HEK293 (cell line): ENCODE measurements at regions not wholly inside any gene's neighbourhood (a gene's known extent, or its start where the extent isn't known, plus 50 kb on each side); places are given as distances from the start of the nearest gene placed in this dataset.

ENCODE experiments used
- CTCF ChIA-PET: fragments of 350-600 bp; formaldehyde crosslinking; extraction: SDS; loops from one replicate; lab custom pipeline; 2021; ENCODE audit warnings: antibody characterized with exemption; lab: Yijun Ruan, JAX
- POLR2A ChIA-PET: fragments of 300-600 bp; formaldehyde crosslinking; extraction: SDS; loops from one replicate; lab custom pipeline; 2020; ENCODE audit warnings: antibody characterized with exemption, inconsistent platforms; lab: Yijun Ruan, JAX
- H3K27ac ChIP-seq: fragments of 200-500 bp; sonication (Bioruptor generic); 2 replicates; pipeline ENCODE4 v1.5.1; 2014; ENCODE audit warnings: low read depth, low read length, control low read depth, inconsistent platforms; ENCODE audit errors: extremely low read depth
- H3K36me3 ChIP-seq, 2 experiments: fragments of 200-500 bp in 1 of 2; sonication (Bioruptor generic) in 1 of 2; 1 replicate in 1 of 2; 2 replicates in 1 of 2; pipeline ENCODE4 v1.5.1; 2014 to 2017; ENCODE audit warnings: inconsistent platforms in 2 of 2, low read length in 2 of 2; ENCODE audit not compliant: control insufficient read depth in 2 of 2, insufficient read depth in 1 of 2
- H3K4me1 ChIP-seq: fragments of 200-500 bp; sonication (Bioruptor generic); 2 replicates; pipeline ENCODE4 v1.5.1; 2014; ENCODE audit warnings: mild to moderate bottlenecking, low read length, inconsistent platforms; ENCODE audit not compliant: control insufficient read depth, insufficient read depth
- H3K4me3 ChIP-seq: 2 replicates; pipeline ENCODE4 v1.5.1; 2011; ENCODE audit warnings: low read depth, mild to moderate bottlenecking, control low read depth, low read length, moderate library complexity
- H3K9me3 ChIP-seq: fragments of 200-500 bp; sonication (Bioruptor generic); 2 replicates; pipeline ENCODE4 v1.5.1; 2014; ENCODE audit warnings: low read depth, low read length, inconsistent platforms; ENCODE audit not compliant: control insufficient read depth, insufficient read depth
- KLF10 ChIP-seq: fragments of 450-650 bp; IDR thresholded peaks from 2 replicates; pipeline ENCODE4 v1.5.1; 2018; ENCODE audit warnings: missing biosample characterization, mild to moderate bottlenecking, missing genetic modification characterization
- REPIN1 ChIP-seq: fragments of 450-650 bp; formaldehyde crosslinking; IDR thresholded peaks from 2 replicates; pipeline ENCODE4 v1.5.1; 2017; ENCODE audit warnings: missing biosample characterization, missing genetic modification characterization, low read depth
- YY1 ChIP-seq: fragments of 450-650 bp; formaldehyde crosslinking; IDR thresholded peaks from 2 replicates; pipeline ENCODE4 v1.5.1; 2018; ENCODE audit warnings: missing biosample characterization, missing genetic modification characterization
- ZNF10 ChIP-seq: fragments of 450-650 bp; formaldehyde crosslinking; IDR thresholded peaks from 2 replicates; pipeline ENCODE4 v1.5.1; 2017; ENCODE audit warnings: missing biosample characterization, missing genetic modification characterization
- ZNF121 ChIP-seq: fragments of 450-650 bp; formaldehyde crosslinking; IDR thresholded peaks from 2 replicates; pipeline ENCODE4 v1.5.1; 2016; ENCODE audit warnings: missing biosample characterization, missing genetic modification characterization
- ZNF155 ChIP-seq: fragments of 450-650 bp; formaldehyde crosslinking; IDR thresholded peaks from 2 replicates; pipeline ENCODE4 v1.5.1; 2016; ENCODE audit warnings: missing biosample characterization, missing genetic modification characterization
- ZNF174 ChIP-seq: fragments of 450-650 bp; formaldehyde crosslinking; IDR thresholded peaks from 2 replicates; pipeline ENCODE4 v1.5.0; 2017; ENCODE audit warnings: missing biosample characterization, mild to moderate bottlenecking, missing genetic modification characterization
- ZNF184 ChIP-seq: fragments of 450-650 bp; IDR thresholded peaks from 2 replicates; pipeline ENCODE4 v1.5.1; 2018; ENCODE audit warnings: missing biosample characterization, mild to moderate bottlenecking, missing genetic modification characterization
- ZNF2 ChIP-seq: fragments of 450-650 bp; formaldehyde crosslinking; IDR thresholded peaks from 2 replicates; pipeline ENCODE4 v1.5.1; 2016; ENCODE audit warnings: missing biosample characterization, missing genetic modification characterization
- ZNF24 ChIP-seq: fragments of 450-650 bp; formaldehyde crosslinking; IDR thresholded peaks from 2 replicates; pipeline ENCODE4 v1.5.1; 2016; ENCODE audit warnings: missing biosample characterization, missing genetic modification characterization
- ZNF274 ChIP-seq, 2 experiments: fragments of 200-500 bp in 1 of 2; fragments of 450-650 bp in 1 of 2; sonication (Bioruptor generic) in 1 of 2; formaldehyde crosslinking in 1 of 2; IDR thresholded peaks; 2 replicates each; pipeline versions ENCODE4 v1.5.1 to v1.6.1; 2014 to 2016; ENCODE audit warnings: borderline replicate concordance in 1 of 2, inconsistent platforms in 1 of 2, low read length in 1 of 2, missing biosample characterization in 1 of 2, missing genetic modification characterization in 1 of 2
- ZNF311 ChIP-seq: fragments of 450-650 bp; formaldehyde crosslinking; IDR thresholded peaks from 2 replicates; pipeline ENCODE4 v1.5.1; 2017; ENCODE audit warnings: missing biosample characterization, missing genetic modification characterization, borderline replicate concordance
- ZNF423 ChIP-seq: fragments of 450-650 bp; formaldehyde crosslinking; IDR thresholded peaks from 2 replicates; pipeline ENCODE4 v1.5.1; 2016; ENCODE audit warnings: missing biosample characterization, missing genetic modification characterization
- ZNF549 ChIP-seq: fragments of 450-650 bp; IDR thresholded peaks from 2 replicates; pipeline ENCODE4 v1.5.1; 2018; ENCODE audit warnings: missing biosample characterization, missing genetic modification characterization, mild to moderate bottlenecking, inconsistent platforms, moderate library complexity
- ZNF747 ChIP-seq: fragments of 450-650 bp; formaldehyde crosslinking; IDR thresholded peaks from 2 replicates; pipeline ENCODE4 v1.5.1; 2016; ENCODE audit warnings: missing biosample characterization, missing genetic modification characterization
- ZNF777 ChIP-seq: fragments of 450-650 bp; formaldehyde crosslinking; IDR thresholded peaks from 2 replicates; pipeline ENCODE4 v1.5.1; 2017; ENCODE audit warnings: missing biosample characterization, missing genetic modification characterization, borderline replicate concordance
- ZSCAN30 ChIP-seq: fragments of 450-650 bp; IDR thresholded peaks from 2 replicates; pipeline ENCODE4 v1.5.1; 2018; ENCODE audit warnings: missing biosample characterization, mild to moderate bottlenecking, missing genetic modification characterization, moderate library complexity
- TF ChIP-seq, protein P1 (sequence below): fragments of 450-650 bp; formaldehyde crosslinking; IDR thresholded peaks from 2 replicates; pipeline ENCODE4 v1.5.1; 2016; ENCODE audit warnings: missing biosample characterization, missing genetic modification characterization
- TF ChIP-seq, protein P2 (sequence below): fragments of 450-650 bp; formaldehyde crosslinking; IDR thresholded peaks from 2 replicates; pipeline ENCODE4 v1.5.1; 2017; ENCODE audit warnings: missing biosample characterization, missing genetic modification characterization
- TF ChIP-seq, protein P3 (sequence below): fragments of 450-650 bp; formaldehyde crosslinking; IDR thresholded peaks from 2 replicates; pipeline ENCODE4 v1.5.1; 2016; ENCODE audit warnings: missing biosample characterization, missing genetic modification characterization, low read depth
- TF ChIP-seq, protein P4 (sequence below): fragments of 450-650 bp; formaldehyde crosslinking; IDR thresholded peaks from 2 replicates; pipeline ENCODE4 v1.5.1; 2016; ENCODE audit warnings: missing biosample characterization, missing genetic modification characterization, low read depth

DNA sequence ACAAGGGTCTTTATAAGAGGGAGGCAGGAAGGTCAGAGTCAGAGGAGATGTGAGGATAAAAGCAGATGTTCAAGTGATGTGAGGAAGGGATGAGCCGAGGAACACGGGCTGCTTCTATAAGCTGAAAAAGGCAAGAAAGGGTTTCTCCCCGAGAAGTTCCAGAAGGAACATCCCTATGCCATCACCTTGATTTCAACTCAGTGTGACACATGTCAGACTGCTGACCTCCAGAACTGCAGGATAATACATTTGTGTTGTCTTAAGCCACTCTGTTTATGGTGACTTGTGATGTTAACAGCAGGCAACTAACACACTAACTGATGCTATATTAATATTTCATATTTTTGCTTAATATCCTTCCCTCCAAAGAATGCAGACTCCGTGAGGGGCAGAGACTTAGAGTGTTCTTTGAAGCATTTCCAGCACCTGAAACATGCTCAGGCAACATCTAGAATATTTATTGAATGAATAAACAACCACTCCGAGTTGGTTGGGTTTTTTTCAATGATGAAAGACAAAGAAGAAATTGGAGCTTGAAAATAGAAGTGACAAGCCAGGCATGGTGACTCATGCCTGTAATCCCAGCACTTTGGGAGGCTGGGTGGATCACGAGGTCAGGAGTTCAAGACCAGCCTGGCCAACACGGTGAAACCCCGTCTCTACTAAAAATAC lies 77.6 kb upstream of the ADRA1B start:
- CTCF ChIA-PET, result interaction anchor here (0.5 to 0.6 kb wide), 2 partner anchors 67 to 439 kb away, joined by 3 read pairs; no protein-coding TSS in a partner anchor
- Histone ChIP-seq H3K4me1 (no peaks in the 10 kb centered on the region), H3K4me3 (no peak overlapping the region), H3K27ac (no peak overlapping the region), H3K9me3 (no peaks in the 10 kb centered on the region), H3K36me3 (no peaks in the 10 kb centered on the region)
- POLR2A ChIA-PET, result no interaction called here
- TF ChIP-seq ZNF311 (no peak), ZNF24 (tag by site-specific recombination) (no peak), YY1 (tag by site-specific recombination) (no peak), ZNF184 (tag by site-specific recombination) (no peak), REPIN1 (tag by site-specific recombination) (no peak), ZNF423 (tag by site-specific recombination) (no peak), ZNF747 (tag by site-specific recombination) (no peak), KLF10 (no peak), ZNF549 (no peak), ZNF2 (tag by site-specific recombination) (no peak), ZSCAN30 (tag by site-specific recombination) (no peak), ZNF155 (tag by site-specific recombination) (no peak), ZNF777 (tag by site-specific recombination) (no peak), ZNF10 (no peak), ZNF274 (IDR thresholded peaks at IDR 0.05; ENCODE audit: low read length) (no peak), ZNF274 (tag by site-specific recombination; IDR thresholded peaks at IDR 0.05; ENCODE audit: borderline replicate concordance) (no peak)
- TF ChIP-seq, protein P1, sequence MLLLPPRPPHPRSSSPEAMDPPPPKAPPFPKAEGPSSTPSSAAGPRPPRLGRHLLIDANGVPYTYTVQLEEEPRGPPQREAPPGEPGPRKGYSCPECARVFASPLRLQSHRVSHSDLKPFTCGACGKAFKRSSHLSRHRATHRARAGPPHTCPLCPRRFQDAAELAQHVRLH (tag by site-specific recombination), result no peak
- TF ChIP-seq, protein P2, sequence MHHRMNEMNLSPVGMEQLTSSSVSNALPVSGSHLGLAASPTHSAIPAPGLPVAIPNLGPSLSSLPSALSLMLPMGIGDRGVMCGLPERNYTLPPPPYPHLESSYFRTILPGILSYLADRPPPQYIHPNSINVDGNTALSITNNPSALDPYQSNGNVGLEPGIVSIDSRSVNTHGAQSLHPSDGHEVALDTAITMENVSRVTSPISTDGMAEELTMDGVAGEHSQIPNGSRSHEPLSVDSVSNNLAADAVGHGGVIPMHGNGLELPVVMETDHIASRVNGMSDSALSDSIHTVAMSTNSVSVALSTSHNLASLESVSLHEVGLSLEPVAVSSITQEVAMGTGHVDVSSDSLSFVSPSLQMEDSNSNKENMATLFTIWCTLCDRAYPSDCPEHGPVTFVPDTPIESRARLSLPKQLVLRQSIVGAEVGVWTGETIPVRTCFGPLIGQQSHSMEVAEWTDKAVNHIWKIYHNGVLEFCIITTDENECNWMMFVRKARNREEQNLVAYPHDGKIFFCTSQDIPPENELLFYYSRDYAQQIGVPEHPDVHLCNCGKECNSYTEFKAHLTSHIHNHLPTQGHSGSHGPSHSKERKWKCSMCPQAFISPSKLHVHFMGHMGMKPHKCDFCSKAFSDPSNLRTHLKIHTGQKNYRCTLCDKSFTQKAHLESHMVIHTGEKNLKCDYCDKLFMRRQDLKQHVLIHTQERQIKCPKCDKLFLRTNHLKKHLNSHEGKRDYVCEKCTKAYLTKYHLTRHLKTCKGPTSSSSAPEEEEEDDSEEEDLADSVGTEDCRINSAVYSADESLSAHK (tag by site-specific recombination), result no peak

DNA sequence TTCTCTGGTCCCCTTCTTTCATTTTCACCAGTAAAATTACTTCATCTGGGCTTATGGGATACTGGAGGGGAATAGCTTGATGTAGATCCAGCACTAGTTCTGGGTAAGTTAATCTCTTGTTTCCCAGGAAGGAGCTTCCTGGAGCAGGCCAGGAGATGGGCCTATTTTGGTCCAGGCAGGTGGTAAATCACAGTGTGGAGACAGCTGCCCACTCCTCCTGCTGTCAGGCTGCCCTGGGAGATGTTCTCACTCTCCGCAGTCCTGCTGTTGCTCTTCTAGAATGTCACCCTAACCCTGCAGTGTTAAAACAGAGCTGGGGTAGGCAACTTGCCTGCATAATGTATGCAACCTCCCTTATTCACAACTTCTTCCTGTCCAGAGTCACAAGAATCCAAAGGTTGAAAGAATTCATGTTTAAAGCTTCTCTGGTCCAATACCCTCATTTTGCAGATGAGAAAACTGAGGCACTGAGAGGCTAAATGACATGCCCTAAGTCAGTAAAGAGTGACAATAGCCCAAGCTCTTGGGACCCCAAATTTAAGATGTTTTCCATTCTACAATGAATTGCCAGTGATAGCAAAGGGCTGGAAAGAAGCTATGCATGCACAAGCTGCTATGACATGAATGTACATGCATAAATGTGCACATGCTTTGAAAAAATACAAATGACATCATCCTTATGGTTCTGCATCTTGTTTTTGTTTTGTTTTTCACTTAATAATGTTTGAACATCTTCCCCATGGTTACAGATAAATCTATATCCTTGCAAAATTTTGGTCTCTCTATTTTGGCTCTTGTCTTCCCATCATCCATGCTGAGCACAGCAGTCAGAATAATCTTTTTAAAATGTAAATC lies 71.8 kb upstream of the ADRA1B start:
- H3K9me3 ChIP-seq, result no peaks in the 10 kb centered on the region
- H3K27ac ChIP-seq, result no peak overlapping the region
- no peaks in the 10 kb centered on the region for H3K4me1 ChIP-seq
- TF ChIP-seq, protein P3, sequence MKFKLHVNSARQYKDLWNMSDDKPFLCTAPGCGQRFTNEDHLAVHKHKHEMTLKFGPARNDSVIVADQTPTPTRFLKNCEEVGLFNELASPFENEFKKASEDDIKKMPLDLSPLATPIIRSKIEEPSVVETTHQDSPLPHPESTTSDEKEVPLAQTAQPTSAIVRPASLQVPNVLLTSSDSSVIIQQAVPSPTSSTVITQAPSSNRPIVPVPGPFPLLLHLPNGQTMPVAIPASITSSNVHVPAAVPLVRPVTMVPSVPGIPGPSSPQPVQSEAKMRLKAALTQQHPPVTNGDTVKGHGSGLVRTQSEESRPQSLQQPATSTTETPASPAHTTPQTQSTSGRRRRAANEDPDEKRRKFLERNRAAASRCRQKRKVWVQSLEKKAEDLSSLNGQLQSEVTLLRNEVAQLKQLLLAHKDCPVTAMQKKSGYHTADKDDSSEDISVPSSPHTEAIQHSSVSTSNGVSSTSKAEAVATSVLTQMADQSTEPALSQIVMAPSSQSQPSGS (tag by site-specific recombination), result peak; percentile 50; the same call in 1 of the 2 replicates
- TF ChIP-seq, protein P4, sequence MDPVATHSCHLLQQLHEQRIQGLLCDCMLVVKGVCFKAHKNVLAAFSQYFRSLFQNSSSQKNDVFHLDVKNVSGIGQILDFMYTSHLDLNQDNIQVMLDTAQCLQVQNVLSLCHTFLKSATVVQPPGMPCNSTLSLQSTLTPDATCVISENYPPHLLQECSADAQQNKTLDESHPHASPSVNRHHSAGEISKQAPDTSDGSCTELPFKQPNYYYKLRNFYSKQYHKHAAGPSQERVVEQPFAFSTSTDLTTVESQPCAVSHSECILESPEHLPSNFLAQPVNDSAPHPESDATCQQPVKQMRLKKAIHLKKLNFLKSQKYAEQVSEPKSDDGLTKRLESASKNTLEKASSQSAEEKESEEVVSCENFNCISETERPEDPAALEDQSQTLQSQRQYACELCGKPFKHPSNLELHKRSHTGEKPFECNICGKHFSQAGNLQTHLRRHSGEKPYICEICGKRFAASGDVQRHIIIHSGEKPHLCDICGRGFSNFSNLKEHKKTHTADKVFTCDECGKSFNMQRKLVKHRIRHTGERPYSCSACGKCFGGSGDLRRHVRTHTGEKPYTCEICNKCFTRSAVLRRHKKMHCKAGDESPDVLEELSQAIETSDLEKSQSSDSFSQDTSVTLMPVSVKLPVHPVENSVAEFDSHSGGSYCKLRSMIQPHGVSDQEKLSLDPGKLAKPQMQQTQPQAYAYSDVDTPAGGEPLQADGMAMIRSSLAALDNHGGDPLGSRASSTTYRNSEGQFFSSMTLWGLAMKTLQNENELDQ (tag by site-specific recombination), result no peak
- TF ChIP-seq ZNF121 (tag by site-specific recombination) (no peak), ZNF174 (tag by site-specific recombination) (no peak)
- TF ChIP-seq, all 188 proteins: peak for 1
- POLR2A ChIA-PET, result no interaction called here
- Histone ChIP-seq H3K36me3 (no peaks in the 10 kb centered on the region), H3K4me3 (no peak overlapping the region)
- CTCF ChIA-PET, result interaction anchor here (0.6 kb wide), 1 partner anchor 62 kb away, joined by 3 read pairs; no protein-coding TSS in a partner anchor
